IMR-90 (cell line): ENCODE measurements at regions not wholly inside any gene's neighbourhood (a gene's known extent, or its start where the extent isn't known, plus 50 kb on each side); places are given as distances from the start of the nearest gene placed in this dataset.

Experiments
- ATAC-seq: fragments of 200-7000 bp; cut with Tn5 transposase; 2 replicates; pipeline ENCODE4 v1.9.1; 2020; ENCODE audit warnings: low read depth, mild to moderate bottlenecking, moderate library complexity
- BruUV-seq: library from RNA; stranded (reverse); fragments of 400-500 nt; replicated peaks from 2 replicates; lab custom pipeline; 2021; lab: Mats Ljungman, UMichigan
- CTCF ChIA-PET: fragments of 300-600 bp; formaldehyde crosslinking; extraction: SDS; loops from one replicate; lab custom pipeline; 2021; ENCODE audit warnings: antibody characterized with exemption; lab: Yijun Ruan, JAX
- POLR2A ChIA-PET: fragments of 300-600 bp; sonication (Branson Sonifier 250); formaldehyde crosslinking; loops from one replicate; lab custom pipeline; 2022; ENCODE audit warnings: antibody characterized with exemption; ENCODE audit not compliant: unreplicated experiment; lab: Charles Lee
- DNase-seq: peaks from one replicate; pipeline ENCODE4 v3.0.0; 2013
- H2AFZ ChIP-seq: replicated peaks from 2 replicates; pipeline ENCODE3; 2013; ENCODE audit warnings: low read length, mild to moderate bottlenecking; ENCODE audit not compliant: poor library complexity
- H2AK5ac ChIP-seq: 2 replicates; pipeline ENCODE4 v1.6.1; 2013; ENCODE audit warnings: low read depth, low read length, inconsistent platforms
- H2AK9ac ChIP-seq: replicated peaks from 2 replicates; pipeline ENCODE3; 2013; ENCODE audit warnings: mild to moderate bottlenecking, low read depth, low read length, moderate library complexity; ENCODE audit not compliant: poor library complexity
- H2BK120ac ChIP-seq: 2 replicates; pipeline ENCODE4 v1.6.1; 2013; ENCODE audit warnings: low read depth, low read length, inconsistent platforms
- H2BK15ac ChIP-seq: 3 replicates; pipeline ENCODE4 v1.6.1; 2013; ENCODE audit warnings: low read depth, low read length, inconsistent platforms
- H2BK20ac ChIP-seq: 2 replicates; pipeline ENCODE4 v1.6.1; 2013; ENCODE audit warnings: low read depth, mild to moderate bottlenecking, inconsistent platforms, low read length, moderate library complexity
- H2BK5ac ChIP-seq: 2 replicates; pipeline ENCODE4 v1.6.1; 2013; ENCODE audit warnings: mild to moderate bottlenecking, low read depth, low read length, inconsistent platforms; ENCODE audit not compliant: poor library complexity, severe bottlenecking
- H3K14ac ChIP-seq: replicated peaks from 2 replicates; pipeline ENCODE4 v1.6.1; 2013; ENCODE audit warnings: low read depth, low read length, inconsistent platforms
- H3K18ac ChIP-seq: 2 replicates; pipeline ENCODE4 v1.6.1; 2013; ENCODE audit warnings: low read depth, low read length, control low read depth
- H3K23ac ChIP-seq: 2 replicates; pipeline ENCODE4 v1.6.1; 2013; ENCODE audit warnings: low read depth, low read length, inconsistent platforms
- H3K27ac ChIP-seq: 2 replicates; pipeline ENCODE4 v1.5.1; 2013; ENCODE audit warnings: mild to moderate bottlenecking, control low read depth, low read length; ENCODE audit not compliant: insufficient read depth
- H3K27me3 ChIP-seq: 2 replicates; pipeline ENCODE4 v1.6.1; 2013; ENCODE audit warnings: low read length; ENCODE audit not compliant: control insufficient read depth, insufficient read depth
- H3K36me3 ChIP-seq: 2 replicates; pipeline ENCODE4 v1.6.1; 2013; ENCODE audit warnings: low read length, mixed read lengths; ENCODE audit not compliant: control insufficient read depth, insufficient read depth
- H3K4ac ChIP-seq: 2 replicates; pipeline ENCODE4 v1.6.1; 2013; ENCODE audit warnings: low read depth, low read length, inconsistent platforms
- H3K4me1 ChIP-seq: 2 replicates; pipeline ENCODE4 v1.6.1; 2013; ENCODE audit warnings: low read length, mixed read lengths; ENCODE audit not compliant: control insufficient read depth, insufficient read depth
- H3K4me2 ChIP-seq: 2 replicates; pipeline ENCODE4 v1.6.1; 2013; ENCODE audit warnings: low read depth, mild to moderate bottlenecking, control low read depth, low read length, moderate library complexity
- H3K4me3 ChIP-seq: 2 replicates; pipeline ENCODE4 v1.5.1; 2013; ENCODE audit warnings: low read depth, mild to moderate bottlenecking, control low read depth, low read length, moderate library complexity; ENCODE audit not compliant: insufficient read depth
- H3K56ac ChIP-seq: 2 replicates; pipeline ENCODE4 v1.6.1; 2013; ENCODE audit warnings: low read length, inconsistent platforms; ENCODE audit not compliant: insufficient read depth; ENCODE audit errors: extremely low read depth
- H3K79me1 ChIP-seq, 2 experiments: 2 replicates each; pipeline ENCODE4 v1.6.1; 2013; ENCODE audit warnings: low read length in 2 of 2, inconsistent platforms in 1 of 2, low read depth in 1 of 2
- H3K9ac ChIP-seq: 2 replicates; pipeline ENCODE4 v1.6.1; 2013; ENCODE audit warnings: low read depth, low read length, control low read depth
- H3K9me1 ChIP-seq: 2 replicates; pipeline ENCODE4 v1.6.1; 2013; ENCODE audit warnings: low read length, inconsistent platforms; ENCODE audit not compliant: insufficient read depth
- H3K9me3 ChIP-seq: 2 replicates; pipeline ENCODE4 v1.6.1; 2013; ENCODE audit warnings: low read length; ENCODE audit not compliant: control insufficient read depth, insufficient read depth
- H4K20me1 ChIP-seq: 2 replicates; pipeline ENCODE4 v1.6.1; 2013; ENCODE audit warnings: low read length, inconsistent platforms; ENCODE audit not compliant: insufficient read depth
- H4K5ac ChIP-seq: 2 replicates; pipeline ENCODE4 v1.6.1; 2013; ENCODE audit warnings: mild to moderate bottlenecking, low read depth, low read length, control low read depth
- H4K8ac ChIP-seq, 2 experiments: 2 replicates each; pipeline ENCODE4 v1.6.1; 2013; ENCODE audit warnings: low read depth in 2 of 2, low read length in 2 of 2, control low read depth in 1 of 2, inconsistent platforms in 1 of 2
- H4K91ac ChIP-seq: 2 replicates; pipeline ENCODE4 v1.6.1; 2013; ENCODE audit warnings: low read depth, low read length, inconsistent platforms; ENCODE audit not compliant: insufficient read depth
- MAZ ChIP-seq: IDR thresholded peaks from 2 replicates; pipeline ENCODE4 v1.6.1; 2012; ENCODE audit warnings: low read depth, mild to moderate bottlenecking, low read length, improper control_type of control experiment, moderate library complexity, borderline replicate concordance
- MXI1 ChIP-seq: IDR thresholded peaks from 2 replicates; pipeline ENCODE4 v1.6.1; 2012; ENCODE audit warnings: low read depth, mild to moderate bottlenecking, low read length, moderate library complexity, borderline replicate concordance
- NFE2L2 ChIP-seq: fragments of 150-350 bp; IDR thresholded peaks from 2 replicates; pipeline ENCODE4 v1.6.1; 2016; ENCODE audit warnings: low read depth, mild to moderate bottlenecking, low read length
- POLR2A ChIP-seq: IDR thresholded peaks from 2 replicates; pipeline ENCODE4 v1.6.1; 2012; ENCODE audit warnings: mild to moderate bottlenecking, low read depth, low read length
- RAD21 ChIP-seq: IDR thresholded peaks from 2 replicates; pipeline ENCODE4 v1.6.1; 2012; ENCODE audit warnings: low read length, improper control_type of control experiment
- RCOR1 ChIP-seq: IDR thresholded peaks from 2 replicates; pipeline ENCODE4 v1.6.1; 2012; ENCODE audit warnings: mild to moderate bottlenecking, low read length, improper control_type of control experiment; ENCODE audit not compliant: insufficient replicate concordance
- RFX5 ChIP-seq: IDR thresholded peaks from 2 replicates; pipeline ENCODE4 v1.8.0; 2012; ENCODE audit warnings: low read depth, mild to moderate bottlenecking, low read length, moderate library complexity
- USF2 ChIP-seq: fragments of 150-350 bp; IDR thresholded peaks from 2 replicates; pipeline ENCODE4 v1.6.1; 2017; ENCODE audit warnings: mild to moderate bottlenecking, antibody characterized with exemption, low read length, low read depth
- WGBS, 2 experiments: methylation state at CpG; one replicate each; pipeline versions ENCODE4 v1.1.5 to v1.1.7; 2013; ENCODE audit warnings: missing lambda C conversion rate in 2 of 2; ENCODE audit not compliant: insufficient read length in 1 of 2; ENCODE audit errors: extremely low coverage in 2 of 2; 5-methylcytosine and 5-hydroxymethylcytosine counted together
- dilution Hi-C: fragments of 300-500 bp; cut with HindIII; formaldehyde crosslinking; loops from one replicate; pipeline ENCODE4 v1.14.3; 2018; ENCODE audit warnings: low sequenced_read_pairs; ENCODE audit not compliant: unreplicated experiment
- in situ Hi-C: fragments of 300-500 bp; cut with MboI; formaldehyde crosslinking; loops from 3 replicates; pipeline ENCODE4 v1.14.3; 2019; ENCODE audit warnings: low sequenced_read_pairs, inconsistent platforms, mixed read lengths
- intact Hi-C: fragments of 100-400 bp; cut with micrococcal nuclease; formaldehyde crosslinking; loops from 2 replicates; pipeline ENCODE4 v1.10.0; 2022

GRCh38 chr15:85924088-85924487 is 129.4 kb upstream of the KLHL25 start:
- intact Hi-C loops (no loop called here), in situ Hi-C loops (no loop called here), dilution Hi-C loops (no loop called here)
- TF ChIP-seq NFE2L2, result no peak
- no peak for TF ChIP-seq USF2
- TF ChIP-seq RAD21, result no peak
- TF ChIP-seq POLR2A, result no peak
- TF ChIP-seq MAZ, result no peak
- no peak for TF ChIP-seq RFX5
- no peak for TF ChIP-seq RCOR1
- no peak for TF ChIP-seq MXI1
- Histone ChIP-seq H2AFZ (no peak overlapping the region), H3K36me3 (no peaks in the 10 kb centered on the region), H2BK120ac (no peak overlapping the region), H2BK20ac (no peak overlapping the region), H3K27me3 (no peaks in the 10 kb centered on the region), H2AK9ac (no peak overlapping the region), H2AK5ac (no peak overlapping the region), H3K4me2 (no peak overlapping the region), H3K79me1 (no peaks in the 10 kb centered on the region), H3K4me3 (no peak overlapping the region), H3K9ac (no peak overlapping the region), H4K20me1 (no peaks in the 10 kb centered on the region), H2BK15ac (no peak overlapping the region), H3K27ac (no peak overlapping the region), H3K9me1 (no peaks in the 10 kb centered on the region), H2BK5ac (no peak overlapping the region), H3K23ac (no peak overlapping the region), H3K18ac (no peak overlapping the region), H4K8ac (no peak overlapping the region), H3K56ac (no peak overlapping the region), H3K4ac (no peak overlapping the region), H4K91ac (no peak overlapping the region), H3K14ac (no peak overlapping the region), H4K5ac (no peak overlapping the region), H3K9me3 (no peaks in the 10 kb centered on the region; the same call in 1 of the 2 replicates), H3K4me1 (no peaks in the 10 kb centered on the region)
- POLR2A ChIA-PET, result no interaction called here
- no TSS peak for BruUV-seq
- DNase-seq, result no peak
- CTCF ChIA-PET, result interaction anchor here (1.1 kb wide), 1 partner anchor 15 kb away, joined by 3 read pairs; no protein-coding TSS in a partner anchor
- no peak for ATAC-seq
- WGBS, 2 experiments, result no CpG with 5 or more reads among the region's 3 CpGs
